IMR-90 (cell line): ENCODE measurements at regions not wholly inside any gene's neighbourhood (a gene's known extent, or its start where the extent isn't known, plus 50 kb on each side); places are given as distances from the start of the nearest gene placed in this dataset.

Experiments used
- ATAC-seq: fragments of 200-7000 bp; cut with Tn5 transposase; 2 replicates; pipeline ENCODE4 v1.9.1; 2020; ENCODE audit warnings: low read depth, mild to moderate bottlenecking, moderate library complexity
- BruUV-seq: library from RNA; stranded (reverse); fragments of 400-500 nt; replicated peaks from 2 replicates; lab custom pipeline; 2021; lab: Mats Ljungman, UMichigan
- CTCF ChIA-PET: fragments of 300-600 bp; formaldehyde crosslinking; extraction: SDS; loops from one replicate; lab custom pipeline; 2021; ENCODE audit warnings: antibody characterized with exemption; lab: Yijun Ruan, JAX
- POLR2A ChIA-PET: fragments of 300-600 bp; sonication (Branson Sonifier 250); formaldehyde crosslinking; loops from one replicate; lab custom pipeline; 2022; ENCODE audit warnings: antibody characterized with exemption; ENCODE audit not compliant: unreplicated experiment; lab: Charles Lee
- DNase-seq: peaks from one replicate; pipeline ENCODE4 v3.0.0; 2013
- H2AFZ ChIP-seq: replicated peaks from 2 replicates; pipeline ENCODE3; 2013; ENCODE audit warnings: low read length, mild to moderate bottlenecking; ENCODE audit not compliant: poor library complexity
- H2AK5ac ChIP-seq: 2 replicates; pipeline ENCODE4 v1.6.1; 2013; ENCODE audit warnings: low read depth, low read length, inconsistent platforms
- H2AK9ac ChIP-seq: replicated peaks from 2 replicates; pipeline ENCODE3; 2013; ENCODE audit warnings: mild to moderate bottlenecking, low read depth, low read length, moderate library complexity; ENCODE audit not compliant: poor library complexity
- H2BK120ac ChIP-seq: 2 replicates; pipeline ENCODE4 v1.6.1; 2013; ENCODE audit warnings: low read depth, low read length, inconsistent platforms
- H2BK15ac ChIP-seq: 3 replicates; pipeline ENCODE4 v1.6.1; 2013; ENCODE audit warnings: low read depth, low read length, inconsistent platforms
- H2BK20ac ChIP-seq: 2 replicates; pipeline ENCODE4 v1.6.1; 2013; ENCODE audit warnings: low read depth, mild to moderate bottlenecking, inconsistent platforms, low read length, moderate library complexity
- H2BK5ac ChIP-seq: 2 replicates; pipeline ENCODE4 v1.6.1; 2013; ENCODE audit warnings: mild to moderate bottlenecking, low read depth, low read length, inconsistent platforms; ENCODE audit not compliant: poor library complexity, severe bottlenecking
- H3K14ac ChIP-seq: replicated peaks from 2 replicates; pipeline ENCODE4 v1.6.1; 2013; ENCODE audit warnings: low read depth, low read length, inconsistent platforms
- H3K18ac ChIP-seq: 2 replicates; pipeline ENCODE4 v1.6.1; 2013; ENCODE audit warnings: low read depth, low read length, control low read depth
- H3K23ac ChIP-seq: 2 replicates; pipeline ENCODE4 v1.6.1; 2013; ENCODE audit warnings: low read depth, low read length, inconsistent platforms
- H3K27ac ChIP-seq: 2 replicates; pipeline ENCODE4 v1.5.1; 2013; ENCODE audit warnings: mild to moderate bottlenecking, control low read depth, low read length; ENCODE audit not compliant: insufficient read depth
- H3K27me3 ChIP-seq: 2 replicates; pipeline ENCODE4 v1.6.1; 2013; ENCODE audit warnings: low read length; ENCODE audit not compliant: control insufficient read depth, insufficient read depth
- H3K36me3 ChIP-seq: 2 replicates; pipeline ENCODE4 v1.6.1; 2013; ENCODE audit warnings: low read length, mixed read lengths; ENCODE audit not compliant: control insufficient read depth, insufficient read depth
- H3K4ac ChIP-seq: 2 replicates; pipeline ENCODE4 v1.6.1; 2013; ENCODE audit warnings: low read depth, low read length, inconsistent platforms
- H3K4me1 ChIP-seq: 2 replicates; pipeline ENCODE4 v1.6.1; 2013; ENCODE audit warnings: low read length, mixed read lengths; ENCODE audit not compliant: control insufficient read depth, insufficient read depth
- H3K4me2 ChIP-seq: 2 replicates; pipeline ENCODE4 v1.6.1; 2013; ENCODE audit warnings: low read depth, mild to moderate bottlenecking, control low read depth, low read length, moderate library complexity
- H3K4me3 ChIP-seq: 2 replicates; pipeline ENCODE4 v1.5.1; 2013; ENCODE audit warnings: low read depth, mild to moderate bottlenecking, control low read depth, low read length, moderate library complexity; ENCODE audit not compliant: insufficient read depth
- H3K56ac ChIP-seq: 2 replicates; pipeline ENCODE4 v1.6.1; 2013; ENCODE audit warnings: low read length, inconsistent platforms; ENCODE audit not compliant: insufficient read depth; ENCODE audit errors: extremely low read depth
- H3K79me1 ChIP-seq, 2 experiments: 2 replicates each; pipeline ENCODE4 v1.6.1; 2013; ENCODE audit warnings: low read length in 2 of 2, inconsistent platforms in 1 of 2, low read depth in 1 of 2
- H3K9ac ChIP-seq: 2 replicates; pipeline ENCODE4 v1.6.1; 2013; ENCODE audit warnings: low read depth, low read length, control low read depth
- H3K9me1 ChIP-seq: 2 replicates; pipeline ENCODE4 v1.6.1; 2013; ENCODE audit warnings: low read length, inconsistent platforms; ENCODE audit not compliant: insufficient read depth
- H3K9me3 ChIP-seq: 2 replicates; pipeline ENCODE4 v1.6.1; 2013; ENCODE audit warnings: low read length; ENCODE audit not compliant: control insufficient read depth, insufficient read depth
- H4K20me1 ChIP-seq: 2 replicates; pipeline ENCODE4 v1.6.1; 2013; ENCODE audit warnings: low read length, inconsistent platforms; ENCODE audit not compliant: insufficient read depth
- H4K5ac ChIP-seq: 2 replicates; pipeline ENCODE4 v1.6.1; 2013; ENCODE audit warnings: mild to moderate bottlenecking, low read depth, low read length, control low read depth
- H4K8ac ChIP-seq, 2 experiments: 2 replicates each; pipeline ENCODE4 v1.6.1; 2013; ENCODE audit warnings: low read depth in 2 of 2, low read length in 2 of 2, control low read depth in 1 of 2, inconsistent platforms in 1 of 2
- H4K91ac ChIP-seq: 2 replicates; pipeline ENCODE4 v1.6.1; 2013; ENCODE audit warnings: low read depth, low read length, inconsistent platforms; ENCODE audit not compliant: insufficient read depth
- CEBPB ChIP-seq: IDR thresholded peaks from 2 replicates; pipeline ENCODE4 v1.6.1; 2012; ENCODE audit warnings: low read depth, low read length, improper control_type of control experiment
- CHD1 ChIP-seq: IDR thresholded peaks from 2 replicates; pipeline ENCODE4 v1.6.1; 2012; ENCODE audit warnings: low read depth, low read length, improper control_type of control experiment
- FOS ChIP-seq: fragments of 150-350 bp; IDR thresholded peaks from 2 replicates; pipeline ENCODE4 v1.6.1; 2016; ENCODE audit warnings: low read depth, low read length
- MAZ ChIP-seq: IDR thresholded peaks from 2 replicates; pipeline ENCODE4 v1.6.1; 2012; ENCODE audit warnings: low read depth, mild to moderate bottlenecking, low read length, improper control_type of control experiment, moderate library complexity, borderline replicate concordance
- MXI1 ChIP-seq: IDR thresholded peaks from 2 replicates; pipeline ENCODE4 v1.6.1; 2012; ENCODE audit warnings: low read depth, mild to moderate bottlenecking, low read length, moderate library complexity, borderline replicate concordance
- NFE2L2 ChIP-seq: fragments of 150-350 bp; IDR thresholded peaks from 2 replicates; pipeline ENCODE4 v1.6.1; 2016; ENCODE audit warnings: low read depth, mild to moderate bottlenecking, low read length
- POLR2A ChIP-seq: IDR thresholded peaks from 2 replicates; pipeline ENCODE4 v1.6.1; 2012; ENCODE audit warnings: mild to moderate bottlenecking, low read depth, low read length
- RAD21 ChIP-seq: IDR thresholded peaks from 2 replicates; pipeline ENCODE4 v1.6.1; 2012; ENCODE audit warnings: low read length, improper control_type of control experiment
- RCOR1 ChIP-seq: IDR thresholded peaks from 2 replicates; pipeline ENCODE4 v1.6.1; 2012; ENCODE audit warnings: mild to moderate bottlenecking, low read length, improper control_type of control experiment; ENCODE audit not compliant: insufficient replicate concordance
- SMC3 ChIP-seq: fragments of 150-350 bp; IDR thresholded peaks from 2 replicates; pipeline ENCODE4 v1.6.1; 2016; ENCODE audit warnings: low read depth, mild to moderate bottlenecking, antibody characterized with exemption, low read length, moderate library complexity
- WGBS, 2 experiments: methylation state at CpG; one replicate each; pipeline versions ENCODE4 v1.1.5 to v1.1.7; 2013; ENCODE audit warnings: missing lambda C conversion rate in 2 of 2; ENCODE audit not compliant: insufficient read length in 1 of 2; ENCODE audit errors: extremely low coverage in 2 of 2; 5-methylcytosine and 5-hydroxymethylcytosine counted together
- dilution Hi-C: fragments of 300-500 bp; cut with HindIII; formaldehyde crosslinking; loops from one replicate; pipeline ENCODE4 v1.14.3; 2018; ENCODE audit warnings: low sequenced_read_pairs; ENCODE audit not compliant: unreplicated experiment
- in situ Hi-C: fragments of 300-500 bp; cut with MboI; formaldehyde crosslinking; loops from 3 replicates; pipeline ENCODE4 v1.14.3; 2019; ENCODE audit warnings: low sequenced_read_pairs, inconsistent platforms, mixed read lengths
- intact Hi-C: fragments of 100-400 bp; cut with micrococcal nuclease; formaldehyde crosslinking; loops from 2 replicates; pipeline ENCODE4 v1.10.0; 2022
- TF ChIP-seq, protein P1 (sequence below): fragments of 150-350 bp; IDR thresholded peaks from 2 replicates; pipeline ENCODE4 v1.6.1; 2016; ENCODE audit warnings: low read depth, mild to moderate bottlenecking, low read length, moderate library complexity, borderline replicate concordance

DNA sequence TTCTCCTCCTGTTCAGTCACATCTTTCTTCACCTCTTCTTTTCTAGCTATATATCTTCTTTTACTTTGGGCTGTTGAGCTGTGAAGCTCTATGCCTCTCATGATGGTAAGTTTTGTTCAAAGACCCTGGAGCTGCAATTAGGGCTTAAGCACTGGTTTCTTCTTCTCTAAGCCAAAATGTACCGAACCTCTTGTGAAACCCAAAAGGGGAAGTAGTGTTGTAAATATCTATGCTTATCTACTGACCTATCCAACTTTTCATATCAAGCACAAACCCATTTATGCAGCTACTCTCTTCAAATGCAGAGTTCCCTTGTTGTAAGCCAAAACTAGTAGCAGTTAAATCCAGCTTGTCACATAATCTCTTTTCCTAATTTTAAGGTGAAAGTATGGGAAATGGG is 123.6 kb upstream of the CD96 start:
- Histone ChIP-seq H4K5ac (no peak overlapping the region), H4K91ac (no peak overlapping the region), H3K9ac (no peak overlapping the region), H3K4me3 (no peak overlapping the region), H3K18ac (no peak overlapping the region), H3K9me3 (no peaks in the 10 kb centered on the region), H3K27ac (no peak overlapping the region), H2BK120ac (no peak overlapping the region), H3K36me3 (no peaks in the 10 kb centered on the region), H2BK15ac (no peak overlapping the region), H3K27me3 (peaks cover 4% of the 10 kb centered on the region), H3K56ac (no peak overlapping the region), H3K14ac (no peak overlapping the region), H3K23ac (no peak overlapping the region), H4K8ac (no peak overlapping the region), H2AFZ (no peak overlapping the region), H2BK20ac (no peak overlapping the region), H2AK9ac (no peak overlapping the region), H2AK5ac (no peak overlapping the region), H2BK5ac (no peak overlapping the region), H4K20me1 (no peaks in the 10 kb centered on the region), H3K9me1 (no peaks in the 10 kb centered on the region), H3K4me1 (no peaks in the 10 kb centered on the region), H3K79me1 (no peaks in the 10 kb centered on the region), H3K4ac (no peak overlapping the region), H3K4me2 (no peak overlapping the region)
- intact Hi-C loops: no loop called here
- dilution Hi-C loops: no loop called here
- no CpG with 5 or more reads among the region's 1 CpG for WGBS, 2 experiments
- ATAC-seq (no peak), DNase-seq (no peak)
- TF ChIP-seq CHD1: no peak
- TF ChIP-seq CEBPB: no peak
- no peak for TF ChIP-seq RCOR1
- TF ChIP-seq FOS: no peak
- TF ChIP-seq RAD21: no peak
- TF ChIP-seq POLR2A: no peak
- TF ChIP-seq, protein P1, sequence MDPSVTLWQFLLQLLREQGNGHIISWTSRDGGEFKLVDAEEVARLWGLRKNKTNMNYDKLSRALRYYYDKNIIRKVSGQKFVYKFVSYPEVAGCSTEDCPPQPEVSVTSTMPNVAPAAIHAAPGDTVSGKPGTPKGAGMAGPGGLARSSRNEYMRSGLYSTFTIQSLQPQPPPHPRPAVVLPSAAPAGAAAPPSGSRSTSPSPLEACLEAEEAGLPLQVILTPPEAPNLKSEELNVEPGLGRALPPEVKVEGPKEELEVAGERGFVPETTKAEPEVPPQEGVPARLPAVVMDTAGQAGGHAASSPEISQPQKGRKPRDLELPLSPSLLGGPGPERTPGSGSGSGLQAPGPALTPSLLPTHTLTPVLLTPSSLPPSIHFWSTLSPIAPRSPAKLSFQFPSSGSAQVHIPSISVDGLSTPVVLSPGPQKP: no peak
- no peak for TF ChIP-seq MAZ
- TF ChIP-seq MXI1: no peak
- TF ChIP-seq SMC3: no peak
- no peak for TF ChIP-seq NFE2L2
- ChIA-PET CTCF (interaction anchor here (0.6 kb wide), 1 partner anchor 787 kb away, joined by 3 read pairs; no protein-coding TSS in a partner anchor), POLR2A (no interaction called here)
- BruUV-seq: no TSS peak
- in situ Hi-C loops: no loop called here
